Neutrophil (primary cell): ENCODE measurements at regions not wholly inside any gene's neighbourhood (a gene's known extent, or its start where the extent isn't known, plus 50 kb on each side); places are given as distances from the start of the nearest gene placed in this dataset.

ENCODE experiments used
- H3K27ac ChIP-seq: fragments of 200-600 bp; sonication (generic); 2 replicates; pipeline ENCODE4 v1.5.1; 2016; ENCODE audit warnings: mild to moderate bottlenecking, moderate library complexity
- H3K27me3 ChIP-seq: fragments of 200-600 bp; sonication (generic); 2 replicates; pipeline ENCODE4 v1.6.0; 2016; ENCODE audit warnings: mild to moderate bottlenecking
- H3K36me3 ChIP-seq: fragments of 200-600 bp; sonication (generic); 2 replicates; pipeline ENCODE4 v1.5.1; 2017
- H3K4me1 ChIP-seq, 2 experiments: fragments of 200-600 bp in 1 of 2; sonication (generic) in 1 of 2; 1 replicate in 1 of 2; 2 replicates in 1 of 2; pipeline versions ENCODE4 v1.5.1 to v1.6.1; 2013 to 2016; ENCODE audit warnings: low read depth in 1 of 2, low read length in 1 of 2, mild to moderate bottlenecking in 1 of 2, moderate library complexity in 1 of 2; ENCODE audit not compliant: control insufficient read depth in 1 of 2, insufficient read depth in 1 of 2
- H3K4me3 ChIP-seq, 2 experiments: fragments of 200-600 bp in 1 of 2; sonication (generic) in 1 of 2; 1 replicate in 1 of 2; 2 replicates in 1 of 2; pipeline ENCODE4 v1.5.1; 2013 to 2016; ENCODE audit warnings: low read depth in 1 of 2, low read length in 1 of 2, mild to moderate bottlenecking in 1 of 2, moderate library complexity in 1 of 2
- H3K9me3 ChIP-seq: fragments of 200-600 bp; sonication (generic); 2 replicates; pipeline ENCODE4 v1.5.1; 2016
- TF ChIP-seq, protein P1 (sequence below): fragments of 200-600 bp; sonication (generic); IDR thresholded peaks from 2 replicates; pipeline ENCODE4 v1.5.1; 2016; ENCODE audit warnings: antibody characterized with exemption

DNA sequence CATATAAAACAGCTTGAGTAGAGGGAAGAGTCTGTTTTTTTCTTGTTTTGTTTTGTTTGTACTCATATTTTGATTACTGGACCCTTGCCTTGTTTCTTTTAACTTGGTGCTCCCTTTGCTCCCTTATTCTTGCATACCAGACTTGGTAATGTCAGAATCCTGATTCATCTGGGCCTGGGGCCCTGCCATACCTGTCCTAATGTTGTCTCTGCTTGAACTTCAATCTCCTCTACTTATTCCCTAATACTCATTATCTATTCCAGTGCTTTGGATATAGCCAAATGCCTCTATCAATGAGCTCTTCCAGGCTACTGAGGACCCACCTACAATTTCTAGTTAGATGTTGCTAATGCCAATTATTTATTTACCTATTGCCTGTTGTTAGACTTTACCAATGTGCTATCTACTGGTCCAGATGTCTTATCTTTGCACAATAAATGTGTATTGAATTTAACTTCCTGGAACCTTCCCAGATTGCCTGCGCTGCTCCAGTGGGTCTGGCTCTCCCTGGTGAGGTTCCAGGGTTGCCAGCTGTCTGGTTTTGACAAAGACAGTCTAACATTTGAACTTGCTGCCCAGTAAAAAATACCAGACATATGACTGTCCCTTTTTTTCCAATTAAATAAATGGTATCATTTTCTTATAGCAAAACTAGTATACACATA is 64.4 kb upstream of the ACSL4 start:
- H3K4me1 ChIP-seq, result no peaks in the 10 kb centered on the region
- TF ChIP-seq, protein P1, sequence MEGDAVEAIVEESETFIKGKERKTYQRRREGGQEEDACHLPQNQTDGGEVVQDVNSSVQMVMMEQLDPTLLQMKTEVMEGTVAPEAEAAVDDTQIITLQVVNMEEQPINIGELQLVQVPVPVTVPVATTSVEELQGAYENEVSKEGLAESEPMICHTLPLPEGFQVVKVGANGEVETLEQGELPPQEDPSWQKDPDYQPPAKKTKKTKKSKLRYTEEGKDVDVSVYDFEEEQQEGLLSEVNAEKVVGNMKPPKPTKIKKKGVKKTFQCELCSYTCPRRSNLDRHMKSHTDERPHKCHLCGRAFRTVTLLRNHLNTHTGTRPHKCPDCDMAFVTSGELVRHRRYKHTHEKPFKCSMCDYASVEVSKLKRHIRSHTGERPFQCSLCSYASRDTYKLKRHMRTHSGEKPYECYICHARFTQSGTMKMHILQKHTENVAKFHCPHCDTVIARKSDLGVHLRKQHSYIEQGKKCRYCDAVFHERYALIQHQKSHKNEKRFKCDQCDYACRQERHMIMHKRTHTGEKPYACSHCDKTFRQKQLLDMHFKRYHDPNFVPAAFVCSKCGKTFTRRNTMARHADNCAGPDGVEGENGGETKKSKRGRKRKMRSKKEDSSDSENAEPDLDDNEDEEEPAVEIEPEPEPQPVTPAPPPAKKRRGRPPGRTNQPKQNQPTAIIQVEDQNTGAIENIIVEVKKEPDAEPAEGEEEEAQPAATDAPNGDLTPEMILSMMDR, result no peak
- H3K9me3 ChIP-seq, result no peaks in the 10 kb centered on the region

DNA sequence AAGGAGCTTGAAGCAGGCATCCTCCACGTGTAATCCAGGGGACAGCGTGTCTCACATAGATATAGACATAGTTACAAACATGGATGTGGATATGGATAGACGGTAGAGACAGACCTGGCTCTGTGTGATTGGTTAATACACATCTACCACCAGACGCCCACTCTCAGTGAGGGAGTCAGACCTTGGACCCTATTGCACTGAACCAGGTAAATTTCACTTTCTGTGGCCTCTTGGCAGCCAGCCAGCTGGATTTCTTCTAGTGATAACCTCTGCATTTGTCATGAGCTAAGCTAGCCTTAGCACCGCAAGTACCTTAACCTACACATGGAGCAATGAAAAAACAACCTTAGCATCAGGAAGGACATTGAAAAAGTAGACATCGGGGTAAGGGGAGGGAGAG is 79.2 kb upstream of the ACSL4 start:
- no peaks in the 10 kb centered on the region for H3K27me3 ChIP-seq
- no peaks in the 10 kb centered on the region for H3K4me1 ChIP-seq
- TF ChIP-seq, protein P1, result no peak
- no peak overlapping the region for H3K4me3 ChIP-seq
- no peaks in the 10 kb centered on the region for H3K36me3 ChIP-seq
- H3K27ac ChIP-seq, result no peak overlapping the region
- no peaks in the 10 kb centered on the region for H3K9me3 ChIP-seq

More for the DNA sequence above, 64.4 kb upstream of the ACSL4 start:
- Histone ChIP-seq H3K27me3 (no peaks in the 10 kb centered on the region), H3K36me3 (no peaks in the 10 kb centered on the region), H3K4me3 (no peak overlapping the region), H3K27ac (no peak overlapping the region)

DNA sequence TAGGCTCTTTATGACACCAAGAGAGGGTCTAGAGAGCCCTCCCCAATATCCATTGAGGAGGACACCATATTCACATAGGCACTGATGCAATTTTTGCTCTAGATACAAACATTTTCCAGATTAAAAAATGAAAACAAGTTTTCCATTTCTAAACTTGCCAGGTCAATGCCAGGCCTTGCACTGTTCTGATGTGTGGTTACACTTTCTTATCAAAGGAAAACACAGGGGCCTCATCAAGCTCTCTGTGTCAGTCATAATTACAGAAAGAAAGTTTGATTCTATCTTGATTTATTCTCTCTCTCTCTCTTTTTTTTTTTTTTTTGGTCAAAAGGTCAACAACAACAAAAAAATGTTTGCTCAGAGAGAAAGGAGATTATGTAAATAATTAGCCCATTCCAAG is 80.2 kb upstream of the ACSL4 start:
- Histone ChIP-seq H3K4me3 (no peak overlapping the region), H3K9me3 (no peaks in the 10 kb centered on the region), H3K36me3 (no peaks in the 10 kb centered on the region), H3K4me1 (no peaks in the 10 kb centered on the region), H3K27ac (no peak overlapping the region), H3K27me3 (no peaks in the 10 kb centered on the region)
- TF ChIP-seq, protein P1, result no peak

DNA sequence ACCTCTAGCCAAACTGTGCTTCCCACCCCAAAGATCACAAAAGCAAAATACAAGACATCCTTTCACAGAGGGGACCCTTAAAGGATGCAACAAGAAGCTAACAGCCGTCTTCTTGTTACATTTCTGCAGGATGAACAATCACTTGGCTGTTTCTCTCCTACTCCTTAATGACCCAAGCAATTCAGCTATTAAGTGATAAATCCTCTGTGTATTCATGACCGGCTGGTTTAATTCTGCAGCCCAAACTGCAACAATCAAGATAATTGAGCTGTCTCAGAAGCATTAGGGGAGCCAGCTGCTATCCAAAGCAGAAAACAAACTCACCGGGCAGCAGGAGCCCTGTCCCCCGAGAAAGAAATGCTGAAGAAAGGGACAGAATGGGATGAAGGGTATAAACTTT is 85.9 kb upstream of the ACSL4 start:
- H3K9me3 ChIP-seq, result no peaks in the 10 kb centered on the region
- H3K4me1 ChIP-seq, result no peaks in the 10 kb centered on the region
- H3K4me3 ChIP-seq, result no peak overlapping the region
- TF ChIP-seq, protein P1, result no peak
- H3K27ac ChIP-seq, result no peak overlapping the region
- H3K36me3 ChIP-seq, result no peaks in the 10 kb centered on the region
- H3K27me3 ChIP-seq, result no peaks in the 10 kb centered on the region

DNA sequence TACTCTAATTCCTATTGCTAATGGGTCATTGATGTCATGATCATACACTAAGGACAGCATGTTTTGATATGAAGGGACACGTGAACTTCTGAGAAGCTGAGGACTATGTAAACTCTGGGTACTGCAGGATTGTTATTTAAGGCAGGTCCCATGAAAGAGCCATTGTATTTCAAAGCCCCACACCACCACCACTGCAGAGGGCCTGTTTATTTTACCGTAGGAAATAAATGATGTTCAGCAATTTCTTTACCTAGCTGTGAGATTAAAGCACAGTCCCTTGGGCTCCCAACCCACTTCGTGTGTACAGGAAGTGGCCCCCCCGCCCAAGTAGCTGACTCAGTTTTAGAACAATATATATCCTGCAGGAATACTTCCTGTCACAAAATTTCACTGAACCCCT is 89.8 kb upstream of the ACSL4 start:
- H3K27me3 ChIP-seq, result peaks cover 6% of the 10 kb centered on the region
- TF ChIP-seq, protein P1, result no peak

More for the DNA sequence above, 89.8 kb upstream of the ACSL4 start:
- no peak overlapping the region for H3K4me3 ChIP-seq
- no peaks in the 10 kb centered on the region for H3K9me3 ChIP-seq
- no peaks in the 10 kb centered on the region for H3K4me1 ChIP-seq
- H3K36me3 ChIP-seq, result no peaks in the 10 kb centered on the region
- no peak overlapping the region for H3K27ac ChIP-seq
